ENCODE measurements at regions not wholly inside any gene's neighbourhood (a gene's known extent, or its start where the extent isn't known, plus 50 kb on each side); places are given as distances from the start of the nearest gene placed in this dataset.

- in situ Hi-C loops (cut with MboI) = no loop called here
- BruUV-seq (replicated peaks) = no TSS peak
- SMC1A ChIA-PET (ENCODE audit: uncharacterized antibody, unreplicated experiment) = interaction anchor here (0.6 to 1.4 kb wide), 2 partner anchors 11 to 311 kb away, joined by 3 read pairs; no protein-coding TSS in a partner anchor
These were observed 94.8 kb upstream of the ANKRD28 start for GRCh38 chr3:15892311-15893227.

More at GRCh38 chr3:15892311-15893227, 94.8 kb upstream of the ANKRD28 start:
- H4K20me1 ChIP-seq (ENCODE audit: control insufficient read depth, insufficient read depth) = no peaks in the 10 kb centered on the region
- H3K4me2 ChIP-seq (ENCODE audit: control insufficient read depth, insufficient read depth) = no peak overlapping the region
- ATAC-seq (no peak), DNase-seq (ENCODE audit: low read depth, low spot score) (no peak), FAIRE-seq (no peak)
- H3K9me3 ChIP-seq (replicated peaks; ENCODE audit: control insufficient read depth, insufficient read depth, low read length) = no peaks in the 10 kb centered on the region; the same call in 2 of the 3 replicates
- no peaks in the 10 kb centered on the region for H3K27me3 ChIP-seq (replicated peaks in 1 of 2; ENCODE audit: control insufficient read depth in 2 of 2, insufficient read depth in 2 of 2, low read length in 1 of 2)
- H3K4me3 ChIP-seq = no peak overlapping the region
- 42% methylated on average over 3 of the region's 3 CpGs for WGBS (ENCODE audit: insufficient coverage, insufficient replicate concordance, low lambda C conversion rate, missing lambda C conversion rate)
- no peaks in the 10 kb centered on the region for H3K4me1 ChIP-seq (ENCODE audit: control insufficient read depth, insufficient read depth, low read length)
- ChIA-PET CTCF (no interaction called here), RAD21 (ENCODE audit: unreplicated experiment) (no interaction called here), POLR2A (interaction anchor here (0.7 kb wide), 1 partner anchor 45 kb away, joined by 4 read pairs; no protein-coding TSS in a partner anchor)
- intact Hi-C loops (cut with micrococcal nuclease; ENCODE audit: unreplicated experiment) = no loop called here
- TF ChIP-seq TAF1 (IDR thresholded peaks at IDR 0.05; ENCODE audit: borderline replicate concordance, low read depth, low read length) (no peak), HCFC1 (IDR thresholded peaks at IDR 0.05; ENCODE audit: low read length) (no peak), GATAD2B (conservative IDR thresholded peaks at IDR 0.05; ENCODE audit: low read depth) (no peak), NR2C2 (IDR thresholded peaks at IDR 0.05; ENCODE audit: borderline replicate concordance, control insufficient read depth, insufficient read length, low read depth) (no peak), ZSCAN29 (IDR thresholded peaks at IDR 0.05) (no peak), NRF1 (conservative IDR thresholded peaks at IDR 0.05; ENCODE audit: low read depth, low read length) (no peak), NFXL1 (IDR thresholded peaks at IDR 0.05; ENCODE audit: borderline replicate concordance) (no peak), REST (IDR thresholded peaks at IDR 0.05; ENCODE audit: low read depth, low read length) (no peak), MTA3 (IDR thresholded peaks at IDR 0.05; ENCODE audit: borderline replicate concordance, low read length) (no peak), NFYA (IDR thresholded peaks at IDR 0.05; ENCODE audit: borderline replicate concordance, low read depth, low read length) (no peak), CREB1 (IDR thresholded peaks at IDR 0.05; ENCODE audit: low read depth) (no peak), POLR2AphosphoS5 (IDR thresholded peaks at IDR 0.05; ENCODE audit: low read length) (no peak), POU2F2 (IDR thresholded peaks at IDR 0.05; ENCODE audit: borderline replicate concordance, low read depth, low read length) (no peak), HDAC2 (IDR thresholded peaks at IDR 0.05) (no peak), SRF (IDR thresholded peaks at IDR 0.05; ENCODE audit: low read depth in 2 of 2, low read length in 2 of 2) (no peak)
- TF ChIP-seq, protein P1, sequence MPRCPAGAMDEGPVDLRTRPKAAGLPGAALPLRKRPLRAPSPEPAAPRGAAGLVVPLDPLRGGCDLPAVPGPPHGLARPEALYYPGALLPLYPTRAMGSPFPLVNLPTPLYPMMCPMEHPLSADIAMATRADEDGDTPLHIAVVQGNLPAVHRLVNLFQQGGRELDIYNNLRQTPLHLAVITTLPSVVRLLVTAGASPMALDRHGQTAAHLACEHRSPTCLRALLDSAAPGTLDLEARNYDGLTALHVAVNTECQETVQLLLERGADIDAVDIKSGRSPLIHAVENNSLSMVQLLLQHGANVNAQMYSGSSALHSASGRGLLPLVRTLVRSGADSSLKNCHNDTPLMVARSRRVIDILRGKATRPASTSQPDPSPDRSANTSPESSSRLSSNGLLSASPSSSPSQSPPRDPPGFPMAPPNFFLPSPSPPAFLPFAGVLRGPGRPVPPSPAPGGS (IDR thresholded peaks at IDR 0.05; ENCODE audit: borderline replicate concordance, insufficient read depth, low read depth, low read length, poor library complexity, severe bottlenecking) = no peak
- TF ChIP-seq, protein P2, sequence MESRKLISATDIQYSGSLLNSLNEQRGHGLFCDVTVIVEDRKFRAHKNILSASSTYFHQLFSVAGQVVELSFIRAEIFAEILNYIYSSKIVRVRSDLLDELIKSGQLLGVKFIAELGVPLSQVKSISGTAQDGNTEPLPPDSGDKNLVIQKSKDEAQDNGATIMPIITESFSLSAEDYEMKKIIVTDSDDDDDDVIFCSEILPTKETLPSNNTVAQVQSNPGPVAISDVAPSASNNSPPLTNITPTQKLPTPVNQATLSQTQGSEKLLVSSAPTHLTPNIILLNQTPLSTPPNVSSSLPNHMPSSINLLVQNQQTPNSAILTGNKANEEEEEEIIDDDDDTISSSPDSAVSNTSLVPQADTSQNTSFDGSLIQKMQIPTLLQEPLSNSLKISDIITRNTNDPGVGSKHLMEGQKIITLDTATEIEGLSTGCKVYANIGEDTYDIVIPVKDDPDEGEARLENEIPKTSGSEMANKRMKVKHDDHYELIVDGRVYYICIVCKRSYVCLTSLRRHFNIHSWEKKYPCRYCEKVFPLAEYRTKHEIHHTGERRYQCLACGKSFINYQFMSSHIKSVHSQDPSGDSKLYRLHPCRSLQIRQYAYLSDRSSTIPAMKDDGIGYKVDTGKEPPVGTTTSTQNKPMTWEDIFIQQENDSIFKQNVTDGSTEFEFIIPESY (IDR thresholded peaks at IDR 0.05) = no peak
- H2AFZ ChIP-seq (ENCODE audit: control insufficient read depth, low read depth, low read length) = no peak overlapping the region
- H3K36me3 ChIP-seq (ENCODE audit: control insufficient read depth in 2 of 2, insufficient read depth in 2 of 2, low read length in 1 of 2) = no peaks in the 10 kb centered on the region
- H3K9ac ChIP-seq (ENCODE audit: control insufficient read depth, insufficient read depth, low read length) = no peak overlapping the region
- no peaks in the 10 kb centered on the region for H3K79me2 ChIP-seq (ENCODE audit: control insufficient read depth, insufficient read depth, low read length)
- no peak overlapping the region for H3K27ac ChIP-seq (ENCODE audit: control insufficient read depth, insufficient read depth)

Measured in GM12878 (cell line).